DND-41 (cell line): ENCODE measurements at regions not wholly inside any gene's neighbourhood (a gene's known extent, or its start where the extent isn't known, plus 50 kb on each side); places are given as distances from the start of the nearest gene placed in this dataset.

Experiments used
- ATAC-seq: fragments of 200-7000 bp; cut with Tn5 transposase; 3 replicates; pipeline ENCODE4 v1.9.1; 2021; ENCODE audit warnings: low read depth; ENCODE audit not compliant: insufficient read depth
- DNase-seq: peaks from one replicate; pipeline ENCODE4 v3.0.0-alpha.2; 2020
- H2AFZ ChIP-seq: 2 replicates; pipeline ENCODE4 v1.6.0; 2012; ENCODE audit warnings: low read depth, low read length
- H3K27ac ChIP-seq: 2 replicates; pipeline ENCODE4 v1.5.1; 2012; ENCODE audit warnings: low read length, inconsistent platforms
- H3K27me3 ChIP-seq: fragments of 200-600 bp; sonication (generic); 2 replicates; pipeline ENCODE4 v1.6.0; 2012; ENCODE audit warnings: low read length, mild to moderate bottlenecking, inconsistent platforms; ENCODE audit not compliant: insufficient read depth, poor library complexity
- H3K36me3 ChIP-seq: 2 replicates; pipeline ENCODE4 v1.5.1; 2012; ENCODE audit warnings: low read length, inconsistent platforms; ENCODE audit not compliant: insufficient read depth
- H3K4me1 ChIP-seq: 2 replicates; pipeline ENCODE4 v1.5.1; 2012; ENCODE audit warnings: mild to moderate bottlenecking, low read length; ENCODE audit not compliant: insufficient read depth
- H3K4me2 ChIP-seq: 2 replicates; pipeline ENCODE4 v1.6.0; 2012; ENCODE audit warnings: mild to moderate bottlenecking, moderate library complexity, low read length, inconsistent platforms; ENCODE audit not compliant: insufficient read depth
- H3K4me3 ChIP-seq, 2 experiments: fragments of 200-600 bp in 1 of 2; shearing (Covaris generic) in 1 of 2; 2 replicates each; pipeline ENCODE4 v1.5.1; 2012 to 2016; ENCODE audit warnings: inconsistent platforms in 2 of 2, low read length in 2 of 2, mild to moderate bottlenecking in 2 of 2, low read depth in 1 of 2, moderate library complexity in 1 of 2
- H3K79me2 ChIP-seq: 2 replicates; pipeline ENCODE4 v1.6.0; 2012; ENCODE audit warnings: low read length, inconsistent platforms; ENCODE audit not compliant: insufficient read depth
- H3K9ac ChIP-seq: 2 replicates; pipeline ENCODE4 v1.6.0; 2012; ENCODE audit warnings: low read depth, mild to moderate bottlenecking, inconsistent platforms, low read length, moderate library complexity
- H3K9me3 ChIP-seq: 2 replicates; pipeline ENCODE4 v1.5.1; 2012; ENCODE audit warnings: low read length, moderate library complexity, mild to moderate bottlenecking, inconsistent platforms; ENCODE audit not compliant: insufficient read depth, severe bottlenecking
- H4K20me1 ChIP-seq: 2 replicates; pipeline ENCODE4 v1.6.0; 2012; ENCODE audit warnings: low read length; ENCODE audit not compliant: insufficient read depth
- CTCF ChIP-seq: IDR thresholded peaks from 2 replicates; pipeline ENCODE4 v1.5.1; 2012; ENCODE audit warnings: borderline replicate concordance, low read length, moderate library complexity, mild to moderate bottlenecking; ENCODE audit not compliant: poor library complexity, severe bottlenecking; ENCODE audit errors: extremely low read depth
- EZH2 ChIP-seq: IDR thresholded peaks from 3 replicates; pipeline ENCODE4 v1.6.1; 2012; ENCODE audit warnings: borderline replicate concordance, low read depth, mild to moderate bottlenecking, moderate library complexity, low read length, inconsistent platforms; ENCODE audit not compliant: severe bottlenecking

DNA sequence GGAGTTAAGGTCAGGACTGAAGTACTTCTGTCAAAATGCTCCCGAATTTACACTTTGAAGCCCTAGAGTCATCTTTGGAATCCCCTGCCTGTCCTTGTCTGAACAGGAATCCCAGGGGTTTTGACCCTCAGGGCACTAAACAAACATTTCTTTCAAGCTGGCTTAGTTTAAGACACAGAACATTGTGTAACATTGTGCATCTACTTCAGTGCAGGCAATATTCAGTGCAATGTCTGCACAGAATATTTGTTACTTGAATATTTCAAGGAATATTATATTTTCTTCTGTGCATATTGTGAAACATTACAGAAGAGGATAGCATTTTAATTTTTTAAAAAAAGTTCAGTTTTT, 763.4 kb downstream of the PCDH18 start:
- no peak for ATAC-seq
- H3K36me3 ChIP-seq, result no peaks in the 10 kb centered on the region
- no peak overlapping the region for H3K4me3 ChIP-seq
- no peaks in the 10 kb centered on the region for H3K79me2 ChIP-seq
- no peak overlapping the region for H3K9ac ChIP-seq
- H3K27me3 ChIP-seq, result no peaks in the 10 kb centered on the region
- no peak overlapping the region for H3K27ac ChIP-seq
- TF ChIP-seq CTCF (no peak), EZH2 (no peak)
- H2AFZ ChIP-seq, result no peak overlapping the region; the same call in 1 of the 2 replicates
- no peak for DNase-seq
- no peak overlapping the region for H3K4me2 ChIP-seq
- no peaks in the 10 kb centered on the region for H4K20me1 ChIP-seq
- no peaks in the 10 kb centered on the region for H3K9me3 ChIP-seq
- peaks cover 20% of the 10 kb centered on the region for H3K4me1 ChIP-seq

DNA sequence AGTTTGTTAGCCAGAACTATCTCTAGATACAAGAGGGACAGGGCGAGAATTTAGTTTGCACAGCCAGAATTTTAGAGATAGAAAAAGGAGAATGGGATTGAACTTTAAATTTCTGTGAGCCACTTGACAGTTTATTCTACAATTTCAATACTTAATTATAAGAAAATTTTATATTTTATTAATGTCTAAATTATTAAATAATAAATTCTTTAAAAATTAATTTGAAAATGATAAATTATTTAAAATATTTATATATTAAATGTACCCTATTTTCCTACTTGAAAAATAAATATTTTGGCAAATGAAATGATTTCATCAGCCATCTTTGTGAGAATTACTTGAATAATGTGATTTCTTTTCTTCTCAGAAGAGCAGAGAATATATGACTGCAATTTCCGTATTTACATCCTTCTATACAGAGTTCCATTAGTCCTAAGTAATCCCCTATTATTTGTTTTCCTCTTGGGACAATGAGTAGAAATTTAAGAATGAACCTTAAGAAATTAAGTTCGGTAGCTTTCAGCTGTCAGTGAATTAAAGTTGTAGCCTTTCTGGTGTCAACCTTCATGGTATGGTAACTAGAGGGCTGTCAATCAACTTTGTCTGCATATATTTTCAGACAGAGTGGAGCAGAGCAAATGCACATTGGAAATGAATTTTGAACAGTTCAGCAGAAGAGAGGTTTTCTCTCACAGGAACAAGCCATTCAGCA, 763.9 kb downstream of the PCDH18 start:
- H3K27me3 ChIP-seq, result no peaks in the 10 kb centered on the region
- H3K79me2 ChIP-seq, result no peaks in the 10 kb centered on the region
- no peak for DNase-seq
- no peak overlapping the region for H3K27ac ChIP-seq
- H3K4me3 ChIP-seq, result no peak overlapping the region
- H3K36me3 ChIP-seq, result no peaks in the 10 kb centered on the region
- no peak overlapping the region; the same call in 1 of the 2 replicates for H2AFZ ChIP-seq
- TF ChIP-seq EZH2, result no peak
- TF ChIP-seq CTCF, result no peak
- peaks cover 25% of the 10 kb centered on the region for H3K4me1 ChIP-seq
- no peaks in the 10 kb centered on the region for H4K20me1 ChIP-seq
- no peak for ATAC-seq
- no peaks in the 10 kb centered on the region for H3K9me3 ChIP-seq
- no peak overlapping the region for H3K9ac ChIP-seq
- H3K4me2 ChIP-seq, result no peak overlapping the region

- Histone ChIP-seq H3K4me2 (no peak overlapping the region), H3K9me3 (no peaks in the 10 kb centered on the region), H3K36me3 (no peaks in the 10 kb centered on the region), H3K79me2 (no peaks in the 10 kb centered on the region), H3K27ac (no peak overlapping the region; the same call in 1 of the 2 replicates), H3K4me3 (no peak overlapping the region), H3K4me1 (peaks cover 16% of the 10 kb centered on the region), H3K9ac (no peak overlapping the region), H3K27me3 (no peaks in the 10 kb centered on the region), H2AFZ (peak overlapping the region; percentile 47), H4K20me1 (no peaks in the 10 kb centered on the region)
- TF ChIP-seq EZH2, result no peak
- TF ChIP-seq CTCF, result no peak
- DNase-seq (peak; percentile 27), ATAC-seq (peak; percentile 86)
Measured at GRCh38 chr4:136763919-136764318, 768.4 kb downstream of the PCDH18 start.

- no peak overlapping the region for H3K4me2 ChIP-seq
- H3K9ac ChIP-seq, result no peak overlapping the region
- H3K4me3 ChIP-seq, result no peak overlapping the region
- no peak overlapping the region for H3K27ac ChIP-seq
- no peak overlapping the region for H2AFZ ChIP-seq
- H3K9me3 ChIP-seq, result no peaks in the 10 kb centered on the region
- no peak for TF ChIP-seq EZH2
- TF ChIP-seq CTCF, result no peak
- H4K20me1 ChIP-seq, result no peaks in the 10 kb centered on the region
- no peak for DNase-seq
- H3K36me3 ChIP-seq, result no peaks in the 10 kb centered on the region
- no peaks in the 10 kb centered on the region for H3K27me3 ChIP-seq
- no peaks in the 10 kb centered on the region for H3K79me2 ChIP-seq
- no peak for ATAC-seq
- no peaks in the 10 kb centered on the region for H3K4me1 ChIP-seq
Measured at GRCh38 chr4:136755531-136755916, 776.8 kb downstream of the PCDH18 start.
